Forelimb muscle (tissue), 1 donor: ENCODE measurements at regions not wholly inside any gene's neighbourhood (a gene's known extent, or its start where the extent isn't known, plus 50 kb on each side); places are given as distances from the start of the nearest gene placed in this dataset.
A peak's percentile ranks its signal among the peaks of the same experiment; 100 is the strongest.

Experiments
- DNase-seq: peaks from one replicate; pipeline ENCODE4 v3.0.0-alpha.2; 2013; ENCODE audit warnings: low read depth

DNA sequence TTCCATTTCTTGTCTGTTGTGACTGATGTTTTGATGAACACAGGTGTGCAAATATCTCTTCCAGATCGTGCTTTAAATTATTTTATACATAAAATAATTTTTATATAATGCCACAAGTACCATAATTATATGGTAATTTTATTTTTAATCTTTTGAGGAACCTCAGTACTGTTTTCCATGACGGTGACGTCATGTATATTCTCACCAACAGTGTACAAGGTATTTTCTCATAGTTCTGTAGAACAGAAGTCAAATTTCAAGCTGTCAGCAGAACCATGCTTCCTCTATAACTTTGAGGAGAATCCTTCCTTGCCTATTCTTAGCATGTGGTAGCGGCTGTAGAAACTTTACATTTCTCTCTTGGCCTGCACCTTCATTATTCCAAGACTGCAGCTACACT lies 349.4 kb upstream of the GYPC start:
- DNase-seq = no peak

DNA sequence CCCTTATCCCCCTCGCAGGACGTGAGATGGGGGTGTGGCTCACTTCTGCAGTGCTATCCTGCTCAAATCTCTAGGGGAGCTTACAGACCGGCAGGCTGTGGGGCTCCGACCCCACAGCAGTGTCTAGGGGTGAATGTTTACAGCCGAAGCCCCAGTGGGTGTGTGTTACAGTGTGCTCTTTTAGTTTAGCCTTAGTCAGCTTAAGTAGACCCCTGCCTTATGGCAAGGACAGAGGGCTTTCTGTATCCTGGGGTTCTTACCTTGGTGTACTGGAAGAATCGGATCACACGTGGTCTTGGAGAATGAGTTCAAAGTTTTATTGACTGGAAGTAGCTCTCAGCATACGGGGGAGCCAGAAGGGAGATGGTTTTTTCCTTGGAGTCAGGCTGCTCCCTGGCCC lies 348.2 kb upstream of the GYPC start:
- no peak for DNase-seq

DNA sequence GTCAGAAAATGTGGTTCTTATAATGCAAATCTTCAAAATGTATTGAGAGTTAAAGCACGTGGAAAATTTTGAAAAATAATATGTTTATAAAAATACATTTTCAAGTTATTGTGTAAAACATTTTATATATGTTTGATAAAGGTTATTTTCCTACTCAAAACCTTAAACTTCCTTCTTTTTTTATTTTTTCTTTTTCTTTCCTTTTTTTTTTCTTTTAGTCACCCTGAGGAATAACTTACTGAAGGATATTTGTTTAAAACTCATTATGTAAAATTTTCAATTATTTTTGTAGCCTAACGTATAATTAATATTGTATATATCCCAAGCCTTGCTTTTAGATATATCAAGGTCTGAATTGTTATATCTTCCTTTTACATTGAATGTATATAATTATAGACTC lies 346.8 kb upstream of the GYPC start:
- DNase-seq = no peak

DNA sequence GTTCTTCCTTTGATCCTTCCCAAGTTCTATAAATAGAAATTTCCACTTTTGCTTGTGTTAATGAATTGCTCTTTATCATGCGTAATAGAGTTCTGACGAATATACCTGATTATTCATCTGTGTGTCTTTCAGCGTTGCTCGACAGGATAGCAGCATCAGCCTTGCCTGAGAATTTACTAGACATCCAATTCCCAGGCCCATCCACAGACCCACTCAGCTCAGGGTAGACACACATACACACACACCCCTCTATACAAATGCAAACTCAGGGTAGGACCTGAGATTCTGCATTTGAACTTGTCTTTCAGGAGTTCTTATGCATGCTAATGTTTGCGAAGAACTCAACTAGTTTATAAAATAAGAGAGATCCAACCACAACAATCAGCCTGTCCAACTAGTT lies 343.4 kb upstream of the GYPC start:
- no peak for DNase-seq

DNA sequence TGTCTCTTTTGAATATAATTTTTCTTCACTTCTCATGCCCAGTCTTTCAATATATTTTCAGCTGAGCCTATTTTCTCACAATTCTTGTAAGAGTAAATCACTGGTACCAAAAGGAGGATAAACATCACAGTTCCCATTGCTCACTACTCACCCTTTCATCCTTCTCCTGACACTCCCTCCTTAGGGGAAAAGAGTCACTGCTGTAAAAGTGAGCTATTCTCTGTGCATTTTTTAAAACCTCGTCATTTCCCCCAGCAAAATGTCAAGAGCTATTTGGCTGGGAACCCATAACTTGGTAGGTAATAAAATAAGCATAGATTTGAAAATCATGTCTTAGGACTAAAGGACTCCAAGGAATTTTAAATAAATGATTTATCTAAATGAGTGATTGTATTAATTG lies 340.1 kb upstream of the GYPC start:
- no peak for DNase-seq

DNA sequence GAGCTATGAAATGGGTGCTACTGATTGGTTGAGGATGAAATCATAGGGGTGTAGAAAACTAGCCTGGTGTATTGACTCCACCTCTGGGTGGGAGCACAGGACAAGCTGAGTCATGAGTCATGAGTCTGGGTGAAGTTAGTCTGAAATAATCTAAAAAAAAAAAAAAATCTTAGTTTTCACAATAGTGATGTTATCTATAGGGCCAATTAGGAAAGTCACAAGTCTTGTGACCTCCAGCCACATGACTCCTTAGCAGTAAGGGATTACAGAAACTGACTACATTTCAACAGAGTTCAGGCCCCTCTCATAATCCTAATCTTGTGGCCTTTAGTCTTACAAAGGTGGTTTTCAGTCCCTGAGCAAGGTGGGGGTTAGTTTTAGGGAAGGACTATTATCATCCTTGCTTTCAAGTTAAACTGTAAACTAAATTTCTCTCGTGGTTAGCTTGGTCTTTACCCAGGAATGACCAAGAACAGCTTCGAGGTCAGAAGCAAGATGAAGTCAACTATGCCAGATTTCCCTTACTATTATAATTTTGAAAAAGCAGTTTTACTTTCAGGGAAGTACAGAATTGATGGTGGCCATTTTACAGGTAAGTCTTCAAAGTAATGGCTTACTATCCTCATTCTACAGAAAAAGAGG lies 338.0 kb upstream of the GYPC start:
- no peak for DNase-seq

DNA sequence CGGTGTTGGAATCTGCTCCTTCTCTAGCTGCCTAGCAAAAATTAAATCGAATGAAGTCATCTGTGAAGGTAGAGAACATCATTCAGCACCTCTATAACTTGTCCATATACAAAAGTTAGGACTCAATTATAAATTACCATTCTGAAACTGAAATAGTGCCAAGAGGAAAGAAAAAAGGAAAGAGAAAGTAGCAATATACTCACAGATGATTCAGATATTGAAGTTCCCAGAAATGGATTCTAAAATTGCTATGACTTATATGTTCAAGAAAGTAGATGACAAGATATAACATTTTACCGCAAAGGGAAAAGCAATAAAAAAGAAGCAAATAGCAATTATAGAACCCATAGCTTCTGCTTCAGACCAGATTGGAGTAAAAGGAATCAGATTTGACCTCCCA lies 333.6 kb upstream of the GYPC start:
- no peak for DNase-seq

DNA sequence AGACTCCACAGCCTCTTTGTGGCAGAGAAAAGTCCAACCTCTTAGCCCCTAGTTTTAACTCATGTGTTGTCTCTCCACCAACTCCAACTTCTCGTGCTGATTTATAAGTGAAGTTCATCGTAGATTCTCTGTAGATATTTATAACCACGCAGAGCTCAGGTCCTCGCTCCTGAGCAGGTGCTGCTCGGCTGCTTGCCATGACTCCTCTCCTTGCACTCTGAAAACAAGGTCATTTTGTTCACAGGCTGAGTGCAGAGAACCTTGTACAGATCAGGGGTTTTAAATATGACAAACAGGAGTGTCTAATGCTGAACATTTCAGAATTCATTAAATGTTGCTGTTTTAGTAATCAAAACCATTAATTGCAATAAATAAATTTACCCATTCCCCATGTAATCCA lies 330.8 kb upstream of the GYPC start:
- no peak for DNase-seq

DNA sequence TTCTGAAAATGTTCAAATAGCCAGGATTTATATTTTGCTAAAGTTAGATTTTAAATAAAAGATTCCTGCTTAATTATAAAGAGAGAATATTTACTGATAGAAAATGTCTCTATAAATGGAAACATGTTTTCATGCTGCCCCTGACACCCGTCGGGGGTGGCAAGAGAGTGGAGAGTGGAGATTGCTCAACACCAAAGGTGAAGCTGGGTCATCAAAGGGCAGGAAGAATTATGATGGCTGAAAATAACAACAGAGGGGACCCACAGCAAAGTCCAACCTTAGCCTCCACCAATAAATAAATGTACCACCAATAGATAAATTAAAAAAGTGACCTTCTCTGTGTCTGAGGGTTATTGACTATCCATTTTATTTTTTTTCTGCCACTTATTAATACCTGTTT lies 326.8 kb upstream of the GYPC start:
- DNase-seq = no peak

DNA sequence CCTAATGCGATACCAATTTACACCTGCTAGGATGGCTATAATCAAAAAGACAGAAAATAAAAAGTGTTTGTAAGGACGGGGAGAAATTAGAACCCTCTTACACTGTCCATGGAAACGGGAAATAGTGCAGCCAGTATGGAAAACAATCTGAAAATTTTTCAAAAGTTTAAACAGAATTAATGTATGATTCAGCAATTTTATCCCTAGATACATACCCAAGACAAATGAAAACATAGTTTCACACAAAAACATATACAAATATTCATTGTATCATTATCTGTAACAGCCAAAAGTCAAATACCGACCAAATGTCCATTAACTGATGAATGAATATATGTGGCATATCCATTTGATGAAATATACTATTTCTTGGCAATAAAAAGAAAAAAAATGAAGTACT lies 313.5 kb upstream of the GYPC start:
- DNase-seq = no peak

DNA sequence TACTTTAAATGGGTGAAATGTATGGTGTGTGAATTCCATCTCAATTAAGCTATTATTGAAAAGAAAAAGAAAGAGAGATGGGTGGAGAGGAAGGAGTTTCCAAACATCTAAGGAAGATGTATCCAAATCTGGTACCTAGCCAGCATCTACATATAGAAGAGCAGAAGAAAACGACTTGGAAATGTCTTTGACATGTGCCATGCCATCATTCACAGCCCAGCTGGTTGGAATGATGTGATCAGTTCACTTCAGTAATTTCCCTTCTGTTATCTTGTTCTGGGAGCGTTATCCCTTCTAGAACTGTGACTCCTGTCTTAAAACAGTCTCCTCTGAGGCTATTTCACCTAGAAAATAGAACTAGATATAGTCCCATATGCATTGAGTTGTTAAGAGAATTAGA lies 312.8 kb upstream of the GYPC start:
- no peak for DNase-seq

DNA sequence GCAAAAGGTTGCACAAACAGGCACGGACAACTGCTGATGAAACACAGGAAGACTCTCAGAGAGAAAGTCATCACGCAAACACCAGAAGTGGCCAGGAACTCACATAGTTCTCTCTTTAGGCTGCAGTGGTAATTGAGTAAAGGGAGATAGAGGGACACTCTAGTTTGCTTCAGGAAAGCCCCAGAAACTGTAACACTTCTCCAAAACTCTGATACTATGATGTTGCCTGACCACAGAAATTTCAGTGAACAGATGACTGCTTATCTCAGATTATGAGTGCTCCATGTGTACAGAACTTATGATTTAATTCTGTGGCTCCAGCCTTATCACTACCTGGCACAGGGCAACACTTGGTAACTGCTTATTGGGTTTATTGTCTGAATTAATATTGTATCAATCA lies 311.5 kb upstream of the GYPC start:
- no peak for DNase-seq

DNA sequence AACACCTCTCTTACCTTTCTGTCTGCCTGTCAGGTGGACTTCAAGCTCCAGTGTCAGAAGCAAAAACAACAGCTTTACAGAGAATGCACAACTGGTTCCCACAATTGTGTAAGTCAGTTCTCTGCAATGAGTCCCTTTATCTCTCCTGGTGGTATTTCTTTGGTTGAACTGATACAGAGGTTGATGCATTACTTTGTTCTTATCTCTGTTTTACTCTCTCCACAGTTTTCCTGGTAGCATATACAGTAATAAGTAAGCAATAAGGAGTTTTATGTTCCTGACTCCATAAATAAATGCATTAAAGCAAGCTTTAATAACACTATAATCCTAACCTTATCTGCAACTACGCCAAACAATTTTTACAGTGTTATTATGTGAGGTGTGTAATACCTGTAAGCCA lies 310.3 kb upstream of the GYPC start:
- no peak for DNase-seq

DNA sequence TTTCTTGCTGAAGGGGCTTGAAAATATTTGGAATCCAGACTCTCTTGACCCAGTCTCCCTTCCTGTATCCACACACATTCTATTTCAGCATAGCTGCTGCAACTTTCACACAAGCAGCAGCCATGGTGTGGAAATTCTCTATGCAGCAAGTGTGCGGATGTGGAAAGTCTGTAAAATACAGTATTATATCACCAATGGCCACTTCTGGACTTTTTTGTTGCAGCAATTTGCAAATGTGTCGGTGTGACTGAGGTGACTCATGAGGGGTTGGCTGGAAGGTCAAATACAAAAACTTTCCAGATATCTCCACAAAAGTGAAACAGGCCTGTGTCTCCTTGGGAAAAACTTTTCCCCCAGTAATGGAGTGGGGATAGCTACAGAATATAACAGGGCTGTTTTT lies 299.3 kb upstream of the GYPC start:
- DNase-seq = no peak

DNA sequence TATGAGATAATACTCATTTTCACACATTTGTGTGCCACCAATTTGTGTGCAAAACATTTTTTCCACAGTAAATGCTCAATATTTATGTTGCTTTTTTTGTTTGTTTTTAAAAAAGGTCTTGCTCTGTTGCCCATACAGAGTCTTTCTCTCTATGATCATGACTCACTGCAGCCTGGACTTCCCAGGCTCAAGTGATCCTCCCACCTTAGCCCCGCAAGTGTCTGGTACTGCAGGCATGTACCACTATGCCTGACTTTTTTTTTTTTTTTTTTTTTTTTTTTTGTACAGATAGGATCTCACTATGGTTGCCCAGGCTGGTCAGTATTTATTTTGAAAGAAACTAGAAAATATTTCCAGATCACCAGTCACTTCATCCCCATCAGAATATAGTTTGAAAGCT lies 297.8 kb upstream of the GYPC start:
- DNase-seq = no peak

DNA sequence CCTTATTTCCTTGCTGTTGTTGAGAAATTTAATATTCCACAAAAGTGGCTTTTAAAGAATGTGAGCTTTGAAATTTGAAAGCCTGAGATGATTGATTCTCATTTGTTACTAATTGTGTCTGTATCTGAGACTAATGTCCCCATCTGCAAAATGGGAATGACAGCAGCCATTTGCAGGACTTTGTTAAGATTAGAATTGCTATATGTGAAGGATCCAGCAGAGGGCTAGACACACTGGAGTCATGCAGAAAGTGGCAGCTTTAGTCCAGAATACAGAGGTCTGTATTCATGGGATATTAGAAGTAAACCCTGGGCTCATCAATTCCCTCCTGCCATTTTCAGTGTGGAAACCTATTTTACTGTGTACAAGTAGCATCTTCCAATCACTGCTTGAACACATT lies 296.5 kb upstream of the GYPC start:
- no peak for DNase-seq

DNA sequence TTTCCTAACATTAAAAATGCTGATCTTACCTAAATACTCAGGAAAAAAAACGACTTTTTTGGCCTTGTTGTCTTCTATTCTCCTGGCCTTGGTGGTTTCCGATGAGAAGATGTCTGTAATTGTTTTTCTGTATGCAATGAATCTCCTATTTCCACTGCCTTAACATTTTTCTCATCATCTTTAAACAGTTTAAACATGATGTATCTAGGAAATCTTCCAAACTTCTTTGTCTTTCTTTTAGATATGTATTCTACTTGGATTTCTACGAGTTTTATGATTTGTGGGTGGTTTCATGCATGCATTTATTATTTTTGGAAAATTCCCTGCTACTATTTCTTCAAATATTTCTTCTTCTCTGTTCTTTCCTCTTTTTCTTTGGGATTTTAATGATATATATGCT lies 288.6 kb upstream of the GYPC start:
- DNase-seq = no peak

DNA sequence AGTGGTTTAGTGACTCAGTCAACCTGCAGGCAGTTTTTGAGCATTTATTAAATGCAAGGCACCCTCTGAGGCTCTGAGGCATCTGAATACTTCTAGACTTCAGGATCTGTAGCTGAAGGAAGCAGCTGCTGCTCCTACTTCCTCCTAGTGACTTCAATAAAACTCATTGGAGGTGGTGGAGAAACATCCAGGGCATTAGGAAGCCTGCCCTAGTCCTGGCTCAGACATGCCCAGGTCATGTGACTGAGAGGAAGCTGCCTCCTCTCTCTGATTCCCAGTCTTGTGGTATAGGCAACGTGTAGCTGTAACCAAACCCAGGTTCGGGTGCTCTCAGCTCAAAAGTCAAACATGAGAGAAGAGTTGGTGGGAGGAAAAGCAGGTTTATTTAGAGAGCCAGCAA lies 287.2 kb upstream of the GYPC start:
- DNase-seq = no peak

DNA sequence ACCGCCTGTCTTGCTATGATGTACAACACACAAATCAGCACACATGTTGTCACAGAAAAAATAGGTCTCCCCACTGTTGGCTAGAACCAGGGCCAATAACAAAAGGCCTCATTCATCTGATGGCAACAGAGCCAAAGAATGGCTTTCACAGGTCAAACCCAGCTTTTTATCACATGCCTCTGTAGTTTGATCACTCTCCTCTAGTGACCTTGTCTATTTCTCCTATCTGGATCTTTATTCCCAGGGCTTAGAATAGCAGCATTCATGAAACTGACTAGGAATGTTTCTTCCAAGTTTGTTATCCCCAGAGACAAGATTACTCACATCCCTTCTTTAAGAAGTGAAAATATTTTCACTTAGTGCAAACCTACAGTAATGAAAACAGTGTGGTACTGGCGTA lies 285.8 kb upstream of the GYPC start:
- DNase-seq = peak; percentile 56

DNA sequence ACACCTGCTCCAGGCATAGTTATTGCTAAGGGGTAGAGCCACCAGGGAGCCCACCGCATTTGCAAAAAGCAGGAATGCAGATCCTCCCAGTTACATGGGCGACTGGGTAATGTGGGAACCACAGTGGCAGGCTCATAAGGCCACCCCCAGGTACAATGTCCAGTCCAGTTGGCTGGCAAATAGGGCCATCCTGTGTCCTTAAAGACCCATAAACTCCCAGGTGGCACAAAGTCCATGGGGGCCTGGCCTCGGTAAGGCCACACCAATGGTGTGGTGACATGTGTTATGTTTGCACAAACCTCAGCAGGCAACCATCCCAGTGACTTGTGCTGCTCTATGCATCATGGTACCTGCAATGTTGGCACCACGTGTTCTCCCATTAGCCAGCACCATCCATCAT lies 283.6 kb upstream of the GYPC start:
- DNase-seq = no peak

DNA sequence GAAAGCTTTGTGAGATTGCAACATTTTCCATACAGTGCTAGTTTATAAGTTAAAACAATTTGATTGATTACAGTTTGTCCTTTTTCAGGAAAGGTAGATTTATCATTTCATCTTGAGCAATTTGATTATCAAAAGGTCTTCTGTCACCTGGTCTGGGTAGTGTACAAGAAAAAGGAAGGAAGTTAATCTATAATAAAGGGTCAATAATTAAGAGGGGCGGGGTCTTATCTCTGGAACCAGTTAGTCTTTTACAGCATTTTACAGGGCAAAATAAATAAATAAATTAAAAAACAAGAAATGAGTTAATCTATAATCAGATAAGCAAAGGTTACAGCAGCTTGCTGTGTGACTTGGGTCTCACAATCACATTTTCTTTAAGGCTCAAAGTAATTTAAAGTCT lies 277.8 kb upstream of the GYPC start:
- no peak for DNase-seq

DNA sequence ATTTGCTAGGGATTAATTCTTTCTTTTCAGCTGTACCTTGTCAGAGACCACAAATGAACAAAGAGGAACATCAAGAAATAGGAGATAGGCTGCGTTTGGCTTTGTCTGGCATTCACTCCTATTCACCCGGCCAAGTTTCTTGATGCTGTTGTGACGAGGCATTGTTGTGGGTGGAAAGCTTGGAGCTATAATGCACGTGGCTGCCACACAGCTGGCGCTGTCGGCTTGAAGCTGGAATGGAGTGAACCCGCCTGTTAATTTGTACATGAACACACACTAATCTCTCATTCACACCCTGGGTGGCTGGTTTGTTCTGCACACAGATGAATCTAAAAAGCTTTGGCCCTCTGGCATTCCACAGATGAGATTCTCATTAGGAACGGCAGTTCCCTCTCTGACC lies 274.9 kb upstream of the GYPC start:
- DNase-seq = no peak

DNA sequence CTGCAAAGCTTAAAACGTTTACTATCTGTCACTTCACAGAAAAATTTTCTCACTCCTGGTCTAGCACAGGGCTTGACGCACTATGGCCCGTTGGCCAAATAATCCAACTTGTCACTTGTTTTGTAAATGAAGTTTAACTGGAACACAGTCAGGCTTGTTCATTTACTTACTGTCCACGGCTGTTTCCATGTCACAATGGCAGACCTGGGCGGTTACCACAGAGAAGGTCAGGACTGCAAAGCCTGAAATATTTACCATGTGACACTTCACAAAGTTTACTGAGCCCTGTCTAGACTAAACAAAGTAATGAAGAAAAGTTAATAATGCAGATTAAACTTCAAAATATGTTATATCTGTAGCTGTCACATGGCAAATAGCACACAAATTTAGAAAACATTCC lies 273.0 kb upstream of the GYPC start:
- DNase-seq = no peak

DNA sequence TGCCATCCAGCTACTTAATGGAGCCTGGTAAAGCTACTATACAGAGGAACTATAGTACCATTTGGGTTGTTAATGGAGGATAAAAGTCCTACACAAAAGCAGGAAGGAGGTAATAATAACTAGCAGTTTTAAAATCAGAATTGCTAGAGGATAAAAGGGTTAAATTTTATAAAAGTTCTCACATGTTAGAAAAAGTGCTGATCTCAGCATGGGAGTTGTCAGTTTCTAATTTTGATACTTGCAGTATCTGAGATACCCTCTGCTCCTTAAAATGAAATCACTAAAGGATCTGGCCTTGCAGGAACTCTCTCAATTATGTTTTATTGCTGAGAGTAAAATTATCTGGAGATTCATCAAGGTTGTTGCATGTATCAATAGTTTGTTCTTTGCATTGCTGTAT lies 272.2 kb upstream of the GYPC start:
- DNase-seq = no peak

DNA sequence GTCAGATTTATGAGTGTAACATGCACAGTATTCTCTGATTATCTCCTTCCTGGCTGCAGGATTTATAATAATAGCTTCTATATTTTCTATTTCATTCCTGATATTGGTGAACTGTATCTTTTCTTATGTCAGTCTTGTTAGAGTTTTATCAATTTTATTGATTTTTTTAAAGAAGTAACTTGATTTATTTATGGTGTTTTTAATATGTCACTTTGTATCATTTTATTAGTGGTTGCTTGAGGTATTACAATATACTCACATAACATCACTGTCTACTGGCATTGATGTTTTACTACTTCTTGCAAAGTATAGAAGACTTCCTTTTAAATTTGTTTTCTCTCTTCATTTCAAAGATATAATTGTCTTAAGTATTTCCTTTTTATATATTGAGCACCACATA lies 270.5 kb upstream of the GYPC start:
- DNase-seq = no peak
